HG02623 (cell line): ENCODE measurements at regions not wholly inside any gene's neighbourhood (a gene's known extent, or its start where the extent isn't known, plus 50 kb on each side); places are given as distances from the start of the nearest gene placed in this dataset.

ENCODE experiments used
- ATAC-seq: cut with Tn5 transposase; IDR thresholded peaks from one replicate; pipeline ENCODE4 v1.9.1; 2021; ENCODE audit warnings: moderate library complexity; ENCODE audit not compliant: unreplicated experiment

DNA sequence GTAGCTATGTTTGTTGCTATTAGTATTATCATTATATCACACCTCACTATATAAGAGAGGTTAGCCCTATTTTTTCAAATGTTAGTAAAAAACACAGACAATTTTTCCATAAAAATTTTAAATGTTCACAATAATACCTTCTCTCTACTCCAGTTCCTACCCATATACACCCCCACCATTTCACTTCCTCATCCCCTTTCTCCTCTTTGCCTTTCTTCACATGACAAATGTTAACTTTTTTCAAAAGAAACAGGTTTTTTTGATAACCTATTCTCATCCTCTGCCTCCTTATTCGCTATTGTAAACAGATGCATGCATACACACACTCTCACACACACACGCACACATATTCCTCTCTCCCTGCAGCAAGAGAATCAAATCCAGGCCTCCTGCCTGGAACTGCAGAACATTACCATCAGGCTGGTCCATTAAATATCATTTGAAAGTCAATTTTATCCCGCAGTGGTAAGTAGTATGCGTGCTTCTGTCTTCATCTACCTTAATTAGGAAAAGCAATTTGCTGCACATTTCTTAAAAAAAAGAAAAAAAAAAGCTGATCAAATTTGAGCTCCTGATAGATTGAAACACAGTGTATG lies 55.5 kb downstream of the MID1IP1 start:
- no peak for ATAC-seq

- ATAC-seq, result no peak
Observed at GRCh38 chrX:38857736-38858523, 56.7 kb downstream of the MID1IP1 start.

DNA sequence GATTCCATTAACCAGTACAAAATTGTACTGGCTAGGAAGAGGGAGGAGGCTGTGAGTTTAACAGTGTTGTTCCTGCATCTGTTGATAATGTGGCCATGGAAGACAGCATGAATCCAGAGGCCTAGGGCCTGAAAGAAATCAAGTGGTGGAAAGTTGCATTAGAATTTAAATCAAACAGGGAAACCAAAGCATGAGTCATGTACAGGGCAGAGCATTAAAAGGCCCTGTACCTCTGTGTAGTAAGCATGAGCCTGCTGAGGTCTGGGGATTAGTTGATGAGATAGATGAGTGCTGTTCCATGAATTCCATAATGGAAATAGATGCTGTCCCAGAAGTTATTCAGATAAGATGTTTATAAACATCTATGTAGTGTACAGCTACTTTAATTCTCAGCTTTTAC lies 58.3 kb downstream of the MID1IP1 start:
- no peak for ATAC-seq

DNA sequence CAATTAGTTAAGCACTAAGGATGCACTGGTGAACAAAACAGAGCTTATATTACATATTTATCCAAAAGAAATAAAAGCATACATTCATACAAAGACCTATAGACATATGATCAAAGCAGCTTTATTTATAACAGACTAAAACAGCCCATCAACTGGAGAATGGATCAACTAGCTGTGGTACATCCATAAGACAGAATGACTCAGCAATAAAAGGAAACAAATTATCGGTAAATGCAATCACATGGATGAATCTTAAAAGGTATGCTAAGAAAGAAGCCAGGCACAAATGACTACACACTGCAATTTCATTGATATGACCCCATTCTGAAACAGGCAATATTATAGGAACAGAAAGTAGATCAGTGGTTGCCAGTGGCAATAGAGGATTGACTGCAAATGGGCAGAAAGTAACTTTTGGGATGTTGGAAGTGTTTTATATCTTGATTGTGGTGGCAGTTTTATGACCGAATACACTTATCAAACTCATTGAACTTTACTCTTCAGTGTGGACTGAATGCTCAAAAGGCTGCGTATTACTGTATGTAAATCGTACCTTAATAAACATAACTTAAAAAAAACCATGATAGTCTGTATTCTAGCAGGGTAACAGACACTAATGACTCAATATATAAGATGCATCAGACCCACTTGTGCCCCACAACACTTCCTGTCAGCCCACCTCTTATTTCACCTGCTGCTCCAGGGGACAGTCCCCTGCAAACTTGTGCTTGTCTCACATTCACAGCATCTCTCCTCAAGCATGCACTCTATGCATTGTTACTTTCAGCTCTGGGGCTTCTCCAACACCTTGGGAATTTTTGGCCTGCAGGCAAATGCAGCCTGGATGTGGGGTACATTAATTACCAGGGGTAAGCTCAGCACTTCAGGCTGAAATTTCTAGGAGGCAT lies 59.1 kb downstream of the MID1IP1 start:
- ATAC-seq, result no peak

DNA sequence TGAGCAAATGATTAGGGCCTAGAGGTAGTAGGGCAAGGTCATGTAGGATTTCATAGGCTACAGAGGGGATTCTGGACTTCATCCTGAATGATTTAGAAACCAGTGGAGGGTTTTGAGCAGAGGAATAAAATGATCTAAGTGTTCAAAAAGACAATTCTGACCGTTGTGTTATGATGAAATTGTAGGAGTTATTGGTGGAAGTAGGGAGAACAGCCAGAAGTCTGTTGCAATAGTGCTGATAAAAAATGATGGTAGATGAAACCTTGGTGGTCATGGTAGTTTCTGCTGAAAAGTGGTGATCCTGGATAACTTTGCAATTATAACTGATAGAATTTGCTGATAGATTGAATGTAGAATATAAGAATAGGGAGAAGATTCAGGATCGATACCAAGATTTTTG lies 60.2 kb downstream of the MID1IP1 start:
- ATAC-seq, result no peak

- no peak for ATAC-seq
Observed at GRCh38 chrX:38862100-38862499, 60.8 kb downstream of the MID1IP1 start.

GRCh38 chrX:38864165-38864564 lies 62.9 kb downstream of the MID1IP1 start:
- no peak for ATAC-seq

DNA sequence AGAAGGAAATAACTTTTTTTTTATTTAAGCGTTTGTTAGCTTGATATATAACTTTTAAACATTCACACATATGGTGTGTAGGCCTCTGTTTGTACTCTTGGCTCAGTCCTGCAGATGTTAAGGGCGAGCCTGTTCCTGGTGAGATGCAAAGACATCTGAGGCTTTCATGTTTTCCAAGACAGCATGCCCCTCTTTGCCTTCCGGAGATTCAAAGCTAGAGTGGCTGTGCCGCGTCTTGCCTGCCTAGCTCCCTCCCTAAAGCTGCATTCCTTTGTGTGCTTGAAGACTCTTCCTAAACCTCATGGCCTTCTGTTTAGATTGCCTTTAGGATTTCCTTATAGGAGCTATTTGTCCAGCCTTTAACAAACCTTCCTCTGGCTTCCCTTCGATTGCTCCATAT lies 67.1 kb downstream of the MID1IP1 start:
- no peak for ATAC-seq

DNA sequence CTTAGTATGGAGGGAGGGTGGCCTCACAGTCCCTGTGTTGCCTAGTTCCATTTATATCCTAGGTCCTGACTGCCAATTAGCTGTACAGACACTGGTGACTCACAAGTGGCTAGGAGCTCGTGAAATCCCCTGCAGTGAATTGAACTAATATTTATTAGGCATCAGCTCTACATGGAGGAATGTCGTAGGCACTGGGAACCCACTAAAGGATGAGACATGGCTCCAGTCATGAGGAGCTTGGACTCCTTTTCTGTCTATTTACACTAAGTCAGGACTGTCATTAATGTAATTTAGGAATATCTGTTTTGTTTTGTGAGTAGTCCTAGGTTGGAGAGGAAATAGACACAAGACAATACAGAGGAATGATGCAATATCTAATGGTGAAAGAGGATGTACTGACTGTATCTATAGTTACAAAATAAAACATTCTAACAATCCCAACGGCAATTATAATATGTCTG lies 67.7 kb downstream of the MID1IP1 start:
- no peak for ATAC-seq

GRCh38 chrX:38870361-38870895 lies 69.2 kb downstream of the MID1IP1 start:
- no peak for ATAC-seq

DNA sequence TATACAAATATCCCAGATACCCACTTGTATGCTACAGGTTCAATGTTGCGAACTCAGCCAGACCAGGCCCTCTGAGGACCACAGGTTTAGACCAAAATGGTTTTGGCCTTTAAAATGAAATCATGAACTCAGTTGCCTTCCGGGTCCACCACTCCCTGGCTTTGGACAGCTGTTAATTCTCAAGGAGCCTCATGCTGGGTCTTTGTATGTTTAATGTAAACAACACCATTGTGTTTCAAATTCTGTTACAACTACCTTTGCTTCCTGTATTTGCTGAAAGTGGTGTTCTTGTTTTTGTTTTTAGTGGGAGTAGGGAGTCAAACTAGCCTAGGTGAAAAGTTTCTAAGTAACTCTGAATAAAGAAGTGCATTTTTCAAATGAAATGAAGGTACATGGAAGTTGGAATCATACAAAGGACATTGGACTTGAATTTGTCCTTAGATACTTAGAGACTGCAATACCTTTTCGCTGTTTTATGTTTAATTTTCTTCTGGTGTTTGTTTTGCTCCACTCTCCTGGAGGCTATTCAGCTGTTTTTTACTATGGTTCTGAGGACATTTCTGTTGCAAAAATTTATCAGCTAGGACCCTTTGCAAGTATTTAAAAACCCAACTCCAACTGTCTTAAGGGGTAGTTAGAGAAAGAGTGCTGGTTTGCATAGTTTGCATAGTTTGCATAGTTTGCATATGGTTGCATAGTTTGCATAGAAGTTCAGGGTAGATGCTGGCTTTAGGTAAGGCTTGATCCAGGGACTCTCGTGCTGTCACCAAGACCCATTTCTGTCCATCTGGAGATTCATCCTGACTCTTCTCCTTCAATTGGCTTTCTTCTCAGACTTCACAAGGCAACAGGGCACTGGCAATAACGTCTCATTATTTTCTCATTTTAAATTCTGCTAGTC lies 70.1 kb downstream of the MID1IP1 start:
- no peak for ATAC-seq

GRCh38 chrX:38877366-38877765 lies 76.1 kb downstream of the MID1IP1 start:
- no peak for ATAC-seq

DNA sequence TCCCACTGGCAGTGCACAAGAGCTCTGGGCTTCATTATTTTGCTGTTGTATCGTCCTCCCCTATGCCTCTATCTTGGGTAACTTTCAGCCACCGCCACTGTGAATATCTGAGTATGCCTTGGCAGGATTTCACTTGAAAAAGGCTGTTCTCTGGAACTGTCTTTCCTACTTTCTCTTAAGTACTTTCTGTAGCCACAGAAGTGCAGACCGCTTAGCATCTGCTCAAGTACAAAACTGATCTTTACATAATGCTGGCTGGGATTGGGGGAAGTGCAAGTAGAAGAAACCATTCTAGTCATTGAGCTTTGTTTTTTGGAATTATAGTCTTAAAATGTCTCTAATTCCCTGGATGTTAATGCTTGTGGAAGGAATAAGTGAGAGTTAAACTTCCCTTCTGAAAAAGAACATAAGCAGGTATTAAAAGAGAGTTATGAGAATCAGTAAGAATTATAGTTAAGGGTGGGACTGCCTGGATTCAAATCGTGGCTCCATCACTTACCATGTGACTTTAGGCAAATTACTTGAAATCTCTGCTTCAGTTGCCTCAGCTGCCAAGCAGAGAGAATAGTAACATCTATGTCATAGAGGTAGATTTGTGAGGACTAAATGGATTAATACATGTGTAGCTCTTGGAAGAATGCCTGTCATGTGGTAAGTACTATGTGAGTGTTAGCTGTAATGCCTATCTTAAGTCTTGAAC lies 77.5 kb downstream of the MID1IP1 start:
- no peak for ATAC-seq

GRCh38 chrX:38879631-38880220 lies 78.5 kb downstream of the MID1IP1 start:
- ATAC-seq, result no peak

GRCh38 chrX:38880296-38880854 lies 79.1 kb downstream of the MID1IP1 start:
- ATAC-seq, result no peak

DNA sequence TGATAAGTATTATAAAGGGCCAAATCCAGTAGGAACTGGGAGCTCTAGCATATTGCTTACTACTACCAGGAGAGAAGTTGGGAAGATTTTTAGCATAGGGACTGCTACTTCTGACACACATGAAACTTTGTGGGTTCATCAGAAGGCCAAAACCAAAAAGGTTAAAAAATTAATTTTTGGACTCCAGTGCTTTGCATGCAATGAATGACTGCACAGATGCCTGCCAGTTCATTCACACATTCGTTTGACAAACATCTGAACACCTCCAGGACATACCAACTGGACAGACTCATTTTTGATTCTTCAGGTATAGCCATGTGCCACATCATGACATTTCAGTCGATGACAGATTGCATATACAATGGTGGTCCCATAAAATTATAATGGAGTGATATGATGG lies 79.8 kb downstream of the MID1IP1 start:
- no peak for ATAC-seq

DNA sequence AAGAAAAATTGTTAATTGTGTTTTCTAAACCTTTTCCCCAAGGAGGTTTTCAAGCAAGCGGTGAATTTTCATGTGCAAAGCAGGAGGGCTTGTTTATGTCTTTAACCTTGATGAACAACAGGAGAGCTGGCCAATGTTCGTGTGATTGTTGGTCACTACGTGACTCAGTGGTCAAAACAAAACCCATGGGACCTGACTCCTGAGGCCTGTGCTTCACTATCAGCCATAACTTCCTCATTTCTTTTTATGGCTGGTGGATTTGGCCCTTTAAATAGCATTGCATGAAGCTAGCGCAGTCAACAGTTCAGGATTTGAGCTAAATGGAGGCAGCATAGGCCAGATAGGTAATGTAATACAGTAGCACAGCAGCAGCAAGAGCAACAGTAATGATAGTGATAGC lies 80.5 kb downstream of the MID1IP1 start:
- no peak for ATAC-seq

DNA sequence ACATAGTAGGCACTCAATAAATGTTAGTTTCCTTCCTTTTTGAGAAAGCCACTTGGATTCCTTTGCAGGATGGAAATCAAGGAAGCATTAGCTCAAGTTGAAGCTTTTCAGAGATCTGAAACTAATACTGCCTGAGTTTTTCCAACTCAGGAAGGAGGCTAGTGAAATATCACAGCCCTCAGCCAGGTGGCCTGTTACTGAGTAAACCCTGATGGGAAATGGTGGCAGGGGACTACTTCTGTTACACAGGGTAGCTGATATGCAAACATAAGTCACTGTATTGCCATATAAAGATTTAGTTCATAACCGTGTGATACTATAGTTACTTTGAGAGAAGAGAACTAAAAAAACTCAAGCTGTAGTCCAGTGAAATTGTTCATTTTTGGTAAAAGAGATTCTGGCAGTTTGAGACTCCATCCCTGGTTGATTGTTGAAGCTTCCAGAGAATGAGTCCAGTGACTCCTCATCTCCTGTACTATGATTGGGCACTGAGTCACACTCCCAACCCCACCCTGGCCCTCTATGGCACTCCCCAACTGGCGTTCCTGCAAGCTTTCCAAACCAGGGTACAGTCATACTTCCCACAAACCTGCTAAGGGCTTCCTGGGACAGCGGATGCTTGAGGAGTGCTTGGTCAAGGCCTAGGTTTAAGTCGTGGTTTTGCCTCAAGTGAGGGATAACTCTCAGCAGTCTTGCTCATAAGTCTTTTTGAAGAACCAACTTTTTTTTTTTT lies 81.8 kb downstream of the MID1IP1 start:
- no peak for ATAC-seq
